Left lung (tissue), 4 donors: ENCODE measurements at regions not wholly inside any gene's neighbourhood (a gene's known extent, or its start where the extent isn't known, plus 50 kb on each side); places are given as distances from the start of the nearest gene placed in this dataset.

Experiments
- ATAC-seq: fragments of 200-7000 bp; cut with Tn5 transposase; one replicate; pipeline ENCODE4 v1.9.1; 2020; ENCODE audit warnings: moderate library complexity
- DNase-seq, 4 donors: peaks; one replicate each; pipeline ENCODE4 v3.0.0-alpha.2; 2013 to 2020
- H3K27ac ChIP-seq, 2 donors: fragments of 200-600 bp; sonication (generic) in 1 of 2; one replicate each; pipeline versions ENCODE4 v1.5.0 to v1.8.0; 2020 to 2021
- H3K27me3 ChIP-seq, 2 donors: fragments of 200-600 bp; sonication (generic) in 1 of 2; one replicate each; pipeline versions ENCODE4 v1.5.0 to v1.8.0; 2020 to 2021
- H3K36me3 ChIP-seq, 2 donors: fragments of 200-600 bp; sonication (generic) in 1 of 2; one replicate each; pipeline versions ENCODE4 v1.5.0 to v1.8.0; 2020 to 2021
- H3K4me1 ChIP-seq, 2 donors: fragments of 200-600 bp; one replicate each; pipeline ENCODE4 v1.8.0; 2021
- H3K4me3 ChIP-seq, 2 donors: fragments of 200-600 bp; sonication (generic) in 1 of 2; one replicate each; pipeline versions ENCODE4 v1.5.0 to v1.8.0; 2020 to 2021; ENCODE audit warnings: mild to moderate bottlenecking in 1 of 2
- H3K9me3 ChIP-seq, 2 donors: fragments of 200-600 bp; sonication (generic) in 1 of 2; one replicate each; pipeline versions ENCODE4 v1.5.0 to v1.8.0; 2020 to 2021
- intact Hi-C, 2 donors: fragments of 100-400 bp; cut with DNase I; formaldehyde crosslinking; loops; one replicate each; pipeline versions ENCODE4 v1.11.2 to v1.14.2; 2022
- TF ChIP-seq, protein P1 (sequence below), 2 donors: fragments of 200-600 bp; sonication (generic) in 1 of 2; IDR thresholded peaks; one replicate each; pipeline versions ENCODE4 v1.5.0 to v1.8.0; 2021; ENCODE audit warnings: antibody characterized with exemption in 2 of 2
- donor health status: DM: no; HTN: yes; CAD: no.
- donor health status: DM: no; HTN: no; CAD: no.

DNA sequence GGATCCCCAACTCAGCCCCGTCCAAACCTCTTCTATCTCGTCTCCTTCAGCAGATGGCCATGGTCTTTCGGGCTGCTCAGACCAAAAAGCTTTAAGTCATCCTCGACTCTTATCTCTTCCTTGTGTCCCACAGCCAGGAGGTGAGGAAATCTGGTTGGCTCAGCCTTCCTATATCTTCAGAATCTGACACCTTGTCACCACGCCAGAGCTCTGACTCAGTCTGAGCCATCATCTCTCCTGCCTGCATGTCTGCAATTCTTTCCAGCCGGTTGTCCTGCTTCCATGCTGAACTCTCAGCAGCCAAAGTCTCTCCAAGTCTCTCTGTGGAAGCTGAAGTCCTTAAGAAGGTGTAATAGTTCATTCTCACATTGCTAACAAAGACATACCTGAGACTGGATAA is 419.3 kb upstream of the ADAMTS16 start:
- no peak for ATAC-seq

DNA sequence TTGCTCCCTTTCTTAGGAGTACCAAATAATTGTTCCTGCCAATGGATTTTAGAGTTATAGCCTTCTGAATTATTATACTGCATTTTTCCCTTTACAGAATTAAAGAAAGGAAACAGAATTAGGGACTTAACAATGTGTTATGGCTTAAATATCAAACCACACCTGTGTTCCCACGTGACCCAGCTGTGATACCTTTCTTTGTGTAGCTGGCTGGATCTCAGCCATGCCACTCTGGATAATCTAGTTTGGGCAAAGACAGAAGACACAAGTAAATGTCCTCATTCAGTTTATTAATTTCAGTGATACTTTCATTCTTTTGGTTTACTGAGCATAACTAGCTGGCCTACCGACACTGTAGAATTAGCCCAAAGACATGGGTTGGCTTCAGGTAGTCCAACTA is 417.2 kb upstream of the ADAMTS16 start:
- no peak overlapping the region for H3K27ac ChIP-seq
- DNase-seq (no peak), ATAC-seq (no peak)
- H3K27me3 ChIP-seq = no peaks in the 10 kb centered on the region
- H3K9me3 ChIP-seq = no peaks in the 10 kb centered on the region
- TF ChIP-seq, protein P1, sequence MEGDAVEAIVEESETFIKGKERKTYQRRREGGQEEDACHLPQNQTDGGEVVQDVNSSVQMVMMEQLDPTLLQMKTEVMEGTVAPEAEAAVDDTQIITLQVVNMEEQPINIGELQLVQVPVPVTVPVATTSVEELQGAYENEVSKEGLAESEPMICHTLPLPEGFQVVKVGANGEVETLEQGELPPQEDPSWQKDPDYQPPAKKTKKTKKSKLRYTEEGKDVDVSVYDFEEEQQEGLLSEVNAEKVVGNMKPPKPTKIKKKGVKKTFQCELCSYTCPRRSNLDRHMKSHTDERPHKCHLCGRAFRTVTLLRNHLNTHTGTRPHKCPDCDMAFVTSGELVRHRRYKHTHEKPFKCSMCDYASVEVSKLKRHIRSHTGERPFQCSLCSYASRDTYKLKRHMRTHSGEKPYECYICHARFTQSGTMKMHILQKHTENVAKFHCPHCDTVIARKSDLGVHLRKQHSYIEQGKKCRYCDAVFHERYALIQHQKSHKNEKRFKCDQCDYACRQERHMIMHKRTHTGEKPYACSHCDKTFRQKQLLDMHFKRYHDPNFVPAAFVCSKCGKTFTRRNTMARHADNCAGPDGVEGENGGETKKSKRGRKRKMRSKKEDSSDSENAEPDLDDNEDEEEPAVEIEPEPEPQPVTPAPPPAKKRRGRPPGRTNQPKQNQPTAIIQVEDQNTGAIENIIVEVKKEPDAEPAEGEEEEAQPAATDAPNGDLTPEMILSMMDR (IDR thresholded peaks at IDR 0.05) = no peak
- H3K4me3 ChIP-seq = no peak overlapping the region
- intact Hi-C loops = no loop called here
- no peaks in the 10 kb centered on the region for H3K4me1 ChIP-seq
- no peaks in the 10 kb centered on the region for H3K36me3 ChIP-seq

More for the DNA sequence above, 419.3 kb upstream of the ADAMTS16 start:
- DNase-seq = no peak
- H3K36me3 ChIP-seq = no peaks in the 10 kb centered on the region
- intact Hi-C loops = no loop called here
- H3K4me1 ChIP-seq = no peaks in the 10 kb centered on the region
- H3K9me3 ChIP-seq = no peaks in the 10 kb centered on the region
- no peak overlapping the region for H3K4me3 ChIP-seq
- H3K27me3 ChIP-seq = no peaks in the 10 kb centered on the region
- no peak overlapping the region for H3K27ac ChIP-seq
- TF ChIP-seq, protein P1 (IDR thresholded peaks at IDR 0.05) = no peak

DNA sequence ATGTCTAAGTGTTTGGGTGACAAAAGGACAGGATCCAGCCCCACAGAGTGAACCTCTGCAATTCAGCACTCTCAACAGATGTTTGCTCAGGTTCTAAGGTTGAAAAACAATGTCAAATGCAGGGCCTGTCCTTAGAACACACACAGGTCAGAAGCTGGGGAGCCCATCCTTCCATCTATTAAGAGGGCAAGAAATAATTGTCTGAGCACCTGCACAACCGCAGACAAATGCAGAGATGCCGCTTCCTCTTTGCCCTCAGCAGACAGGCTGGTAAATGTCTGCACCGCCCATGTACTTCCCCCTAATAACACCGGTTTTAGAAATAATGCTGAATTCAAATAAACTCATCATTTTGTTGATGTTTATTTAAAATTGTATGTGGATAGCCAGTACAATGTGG is 414.5 kb upstream of the ADAMTS16 start:
- no peaks in the 10 kb centered on the region for H3K9me3 ChIP-seq
- ATAC-seq (no peak), DNase-seq (no peak)
- no peak overlapping the region for H3K4me3 ChIP-seq
- intact Hi-C loops = no loop called here
- H3K4me1 ChIP-seq = no peaks in the 10 kb centered on the region
- no peaks in the 10 kb centered on the region for H3K27me3 ChIP-seq
- no peak overlapping the region for H3K27ac ChIP-seq
- TF ChIP-seq, protein P1 (IDR thresholded peaks at IDR 0.05) = no peak
- no peaks in the 10 kb centered on the region for H3K36me3 ChIP-seq

GRCh38 chr5:4730279-4730678 is 409.9 kb upstream of the ADAMTS16 start:
- no peaks in the 10 kb centered on the region for H3K9me3 ChIP-seq
- no peaks in the 10 kb centered on the region for H3K27me3 ChIP-seq
- H3K4me3 ChIP-seq = no peak overlapping the region
- ATAC-seq = no peak
- H3K27ac ChIP-seq = no peak overlapping the region
- intact Hi-C loops = no loop called here
- H3K4me1 ChIP-seq = no peaks in the 10 kb centered on the region
- no peak for DNase-seq
- TF ChIP-seq, protein P1 (IDR thresholded peaks at IDR 0.05) = no peak
- no peaks in the 10 kb centered on the region for H3K36me3 ChIP-seq

- no peak for DNase-seq
- Histone ChIP-seq H3K4me1 (no peaks in the 10 kb centered on the region), H3K27me3 (no peaks in the 10 kb centered on the region), H3K27ac (no peak overlapping the region), H3K36me3 (no peaks in the 10 kb centered on the region), H3K9me3 (no peaks in the 10 kb centered on the region), H3K4me3 (no peak overlapping the region)
- no peak for ATAC-seq
- TF ChIP-seq, protein P1 (IDR thresholded peaks at IDR 0.05) = no peak
- intact Hi-C loops = no loop called here
Measured at GRCh38 chr5:4734348-4734747, 405.8 kb upstream of the ADAMTS16 start.
